Embryonic facial prominence (tissue), 1 donor: ENCODE measurements at regions not wholly inside any gene's neighbourhood (a gene's known extent, or its start where the extent isn't known, plus 50 kb on each side); places are given as distances from the start of the nearest gene placed in this dataset.

ENCODE experiments used
- DNase-seq: peaks from one replicate; pipeline ENCODE4 v3.0.0-alpha.2; 2016; ENCODE audit errors: extremely low spot score

- no peak for DNase-seq
Measured at GRCh38 chr14:65224799-65225198, 122.5 kb upstream of the MAX start.

- DNase-seq = no peak
Measured at GRCh38 chr14:65225299-65226159, 123.2 kb upstream of the MAX start.

- no peak for DNase-seq
Measured at GRCh38 chr14:65226824-65227604, 124.7 kb upstream of the MAX start.

DNA sequence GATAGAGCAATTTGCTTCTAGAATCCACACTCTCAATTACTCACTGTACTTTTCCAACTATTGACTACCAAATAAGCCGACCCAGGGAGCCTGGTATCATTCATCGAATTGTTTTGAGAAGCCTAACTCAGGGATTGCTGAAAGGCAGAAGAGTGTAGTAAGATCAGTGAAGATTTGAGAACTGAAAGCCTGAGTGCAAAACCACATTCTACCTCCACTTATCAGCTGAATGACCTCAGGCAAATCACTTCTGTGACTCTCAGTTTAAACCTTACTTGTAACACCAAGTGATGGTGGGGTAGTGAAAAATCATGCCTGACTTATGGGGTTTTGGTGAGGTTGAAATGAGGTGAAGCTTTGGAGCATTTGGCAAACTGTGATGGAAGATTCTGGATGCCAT lies 126.1 kb upstream of the MAX start:
- no peak for DNase-seq

GRCh38 chr14:65228956-65229747 lies 126.8 kb upstream of the MAX start:
- DNase-seq = no peak

GRCh38 chr14:65229748-65230728 lies 127.7 kb upstream of the MAX start:
- DNase-seq = peak; percentile 39

DNA sequence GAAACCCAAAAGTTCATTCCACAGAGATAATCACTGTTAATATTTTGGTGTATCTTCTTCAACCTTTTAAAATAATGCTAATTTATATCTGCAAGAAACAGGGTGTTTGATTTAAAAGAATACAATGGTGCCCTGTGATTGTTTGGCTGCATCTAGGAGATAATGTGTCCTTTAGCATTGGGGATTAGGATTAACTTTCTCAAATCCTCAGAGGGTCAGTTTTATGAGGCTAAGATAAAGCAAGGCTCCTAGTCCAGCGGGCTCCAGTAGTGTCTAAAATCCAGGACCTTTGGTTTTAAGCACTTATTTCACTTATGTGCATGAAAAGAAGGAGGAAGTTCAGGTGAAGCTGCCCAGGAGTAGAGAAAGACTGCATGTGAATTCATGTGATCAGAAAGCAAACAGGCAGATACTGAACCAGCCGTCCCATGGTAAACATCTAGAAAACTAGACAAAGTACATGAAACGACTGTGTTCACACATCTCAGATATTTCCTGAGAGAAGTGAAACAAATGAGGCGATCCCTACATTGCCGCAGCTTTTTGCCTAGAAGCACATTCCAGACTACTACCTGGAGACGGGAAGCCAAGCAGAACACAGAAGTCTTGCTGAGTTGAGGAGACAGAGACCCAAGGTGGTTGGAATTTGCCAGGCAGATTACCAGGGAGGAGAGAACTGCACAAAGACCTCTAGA lies 129.1 kb upstream of the MAX start:
- no peak for DNase-seq

DNA sequence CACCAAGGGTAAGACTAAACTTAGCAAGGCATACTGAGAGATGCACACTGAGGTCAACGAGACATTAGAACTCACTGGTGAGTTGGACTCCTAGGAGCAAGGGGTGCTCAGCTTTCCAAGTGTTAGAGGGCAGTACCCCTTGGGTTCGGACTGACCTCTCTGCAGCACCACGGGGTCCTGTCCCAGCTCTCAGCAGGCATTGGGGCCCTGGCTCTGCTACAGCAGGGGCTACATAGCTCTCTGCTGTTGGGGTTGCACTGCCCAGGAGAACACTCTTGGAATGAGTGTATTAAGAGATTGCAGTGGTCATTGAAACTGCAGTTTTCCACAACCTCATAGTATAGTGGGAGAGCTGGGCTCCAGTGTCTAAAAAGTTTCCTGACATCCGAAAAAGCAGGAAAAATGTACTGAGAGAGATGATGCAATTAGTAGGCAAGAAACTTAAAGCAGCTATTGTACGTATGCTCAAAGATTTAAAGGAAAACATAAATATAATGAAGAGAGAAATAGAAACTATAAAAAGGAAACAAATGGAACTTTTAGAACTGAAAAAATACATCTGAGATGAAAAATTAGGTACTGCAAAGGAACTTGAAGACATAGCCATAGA lies 132.5 kb upstream of the MAX start:
- DNase-seq = no peak

- DNase-seq = no peak
Measured at GRCh38 chr14:65237023-65237814, 134.9 kb upstream of the MAX start.

DNA sequence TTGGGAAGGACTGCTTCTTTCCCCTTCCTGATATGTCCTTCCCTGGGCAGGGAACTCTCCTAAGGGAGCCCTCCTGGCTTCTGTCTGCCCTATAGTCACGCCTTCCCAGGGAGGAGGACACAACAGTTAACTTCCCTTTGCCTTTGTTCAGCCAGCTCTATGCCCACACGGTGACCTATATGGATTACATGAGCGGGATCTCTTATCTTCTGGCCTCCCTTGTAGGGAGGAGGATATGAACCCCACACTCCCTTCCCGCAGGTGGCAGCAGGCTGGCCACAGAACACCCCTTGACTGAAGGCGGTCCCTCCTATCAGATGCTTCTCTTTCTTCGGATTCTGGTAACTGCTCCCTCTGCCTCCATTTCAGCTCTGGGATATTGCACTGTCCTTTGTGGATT lies 135.6 kb upstream of the MAX start:
- no peak for DNase-seq

DNA sequence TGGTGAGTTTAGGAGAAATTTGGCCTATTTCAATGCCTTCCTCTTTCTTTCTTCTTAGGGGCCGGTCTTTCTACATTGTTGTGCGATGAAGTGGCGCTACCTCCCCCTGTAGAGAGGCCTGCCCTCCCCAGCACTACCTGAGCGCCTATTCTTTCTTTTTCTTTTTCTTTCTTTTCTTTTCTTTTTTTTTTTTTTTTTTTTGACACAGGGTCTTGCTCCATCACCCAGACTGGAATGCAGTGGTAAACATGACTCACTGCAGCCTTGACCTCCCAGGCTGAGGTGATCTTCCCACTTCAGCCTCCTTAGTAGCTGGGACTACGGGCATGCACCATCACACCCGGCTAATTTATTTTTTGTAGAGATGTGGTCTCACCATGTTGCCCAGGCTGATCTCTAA lies 136.1 kb upstream of the MAX start:
- no peak for DNase-seq

GRCh38 chr14:65239143-65239937 lies 137.0 kb upstream of the MAX start:
- DNase-seq = no peak

- no peak for DNase-seq
Measured at GRCh38 chr14:65239938-65240296, 137.6 kb upstream of the MAX start.

- no peak for DNase-seq
Measured at GRCh38 chr14:65241125-65241752, 138.9 kb upstream of the MAX start.

DNA sequence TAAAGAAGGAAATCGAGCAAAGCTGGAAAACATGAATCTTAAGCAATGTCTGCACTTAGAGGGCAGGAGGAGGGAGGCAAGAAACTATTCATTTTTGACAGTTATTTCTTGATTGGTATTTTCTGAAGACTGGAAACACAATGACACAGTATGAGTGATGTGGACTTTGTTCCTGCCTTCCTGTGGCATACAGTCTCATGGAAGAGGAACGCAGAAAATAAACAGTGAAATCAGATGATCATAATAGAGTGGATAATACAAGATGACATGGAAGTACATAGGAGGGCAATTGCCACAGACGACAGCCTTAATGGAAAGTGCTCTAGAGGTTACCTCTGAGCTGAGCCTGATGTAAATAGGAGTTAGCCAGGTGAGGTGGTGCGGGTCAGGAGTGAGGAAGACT lies 140.4 kb upstream of the MAX start:
- DNase-seq = no peak

- no peak for DNase-seq
Measured at GRCh38 chr14:65243766-65244442, 141.6 kb upstream of the MAX start.

DNA sequence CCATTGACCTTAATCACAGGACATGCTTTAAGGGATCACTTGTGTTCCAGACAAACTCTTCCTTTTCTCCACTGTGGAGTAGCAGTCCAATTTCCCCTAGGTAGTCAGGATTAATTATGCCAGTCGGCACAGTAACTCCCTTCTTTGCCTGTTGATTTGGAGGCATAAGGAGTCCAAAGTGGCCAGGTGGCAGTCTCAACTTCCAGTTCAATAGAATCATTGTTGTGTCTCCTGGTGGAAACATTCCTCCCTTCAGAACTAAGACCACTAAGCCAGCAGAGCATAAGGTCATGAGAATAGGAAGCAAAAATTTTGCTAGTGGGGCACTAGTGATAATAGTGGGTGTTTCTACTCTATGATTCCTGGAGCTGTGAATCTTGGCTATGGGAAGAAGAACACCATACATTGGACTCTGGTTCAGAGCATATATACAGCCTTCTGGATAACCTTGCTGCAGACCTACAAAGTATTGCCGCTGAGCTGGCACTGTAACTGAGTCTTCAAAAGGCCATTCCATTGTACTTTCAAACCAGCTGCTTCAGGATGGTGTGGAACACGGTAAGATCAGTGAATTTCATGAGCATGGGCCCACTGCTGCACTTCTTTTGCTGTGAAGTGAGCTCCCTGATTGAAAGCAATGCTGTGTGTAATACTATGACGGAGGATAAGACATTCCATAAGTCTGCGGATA lies 147.3 kb upstream of the MAX start:
- DNase-seq = no peak
